NCI-H1092 treated with DMSO at 0.1 percent for 48 hours (cell line): ENCODE measurements at regions not wholly inside any gene's neighbourhood (a gene's known extent, or its start where the extent isn't known, plus 50 kb on each side); places are given as distances from the start of the nearest gene placed in this dataset.
"Not testable (repeated sequence)": the region's sequence is repeated elsewhere in the genome, so short reads cannot be mapped to it uniquely, and the experiment has no call there.

Experiments used
- DNase-seq: peaks from one replicate; lab custom pipeline; 2025; lab: John Stamatoyannopoulos, UW

DNA sequence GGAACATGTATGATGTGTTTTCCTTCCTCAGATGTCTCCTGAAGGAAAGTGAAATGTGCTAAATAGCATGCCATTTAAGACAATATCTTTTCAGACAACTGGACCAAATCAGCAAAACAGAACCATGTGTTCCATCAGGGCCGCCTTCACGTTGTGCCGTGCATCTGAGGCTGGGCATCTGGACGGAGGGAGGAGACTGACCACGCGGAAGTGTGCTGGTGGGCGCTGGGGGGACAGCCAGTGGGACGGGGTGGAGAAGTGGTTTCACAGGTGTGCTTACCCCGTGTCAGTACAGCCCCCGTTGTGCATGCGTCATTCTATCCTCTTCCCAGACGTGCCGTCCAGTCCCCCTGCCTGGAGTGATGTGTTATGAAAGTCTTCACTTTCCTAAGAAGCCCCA is 342.1 kb upstream of the FAT1 start:
- DNase-seq = no peak

DNA sequence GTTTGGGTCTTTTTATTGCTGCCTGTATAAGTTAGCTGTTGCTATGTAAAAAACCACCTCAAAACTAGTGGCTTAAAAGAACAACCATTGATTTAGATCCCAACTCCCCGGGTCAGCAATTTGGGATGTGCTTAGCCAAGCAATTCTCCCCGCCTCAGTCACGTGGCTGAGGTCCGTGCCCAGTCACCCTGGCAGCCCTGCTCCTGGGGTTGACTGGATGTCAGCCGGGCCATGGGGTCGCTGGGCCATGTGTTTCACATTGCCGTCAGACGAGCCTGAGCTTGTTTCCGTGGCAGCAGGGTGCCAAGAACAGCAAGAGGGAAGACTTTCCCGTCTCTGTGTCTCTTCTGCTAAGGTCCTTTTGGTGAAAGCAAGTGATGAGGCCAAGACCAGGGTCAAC is 345.7 kb upstream of the FAT1 start:
- DNase-seq = no peak

GRCh38 chr4:187070158-187070557 is 346.5 kb upstream of the FAT1 start:
- no peak for DNase-seq

GRCh38 chr4:187070740-187071139 is 347.1 kb upstream of the FAT1 start:
- DNase-seq = no peak

GRCh38 chr4:187071946-187072600 is 348.4 kb upstream of the FAT1 start:
- no peak for DNase-seq

GRCh38 chr4:187073820-187074219 is 350.2 kb upstream of the FAT1 start:
- DNase-seq = no peak

DNA sequence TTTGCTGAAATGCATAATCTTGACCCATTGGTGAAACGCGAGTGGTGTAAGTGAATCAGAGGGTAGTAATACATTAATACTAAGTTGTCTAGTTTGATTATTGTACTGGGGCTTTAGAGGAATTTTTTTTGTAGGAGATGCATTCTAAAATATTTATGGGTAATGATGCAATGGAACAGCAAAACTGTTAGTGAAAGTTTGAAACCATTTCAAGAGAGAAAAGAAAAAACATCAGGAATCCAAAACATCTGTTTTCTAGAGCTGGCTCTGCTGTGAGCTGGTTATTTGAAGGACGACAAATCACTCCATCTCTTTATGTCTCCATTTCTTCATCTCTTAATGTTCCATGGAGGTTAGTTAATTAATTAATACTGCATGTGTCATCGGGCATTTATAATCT is 351.9 kb upstream of the FAT1 start:
- DNase-seq = no peak

GRCh38 chr4:187077744-187078401 is 354.2 kb upstream of the FAT1 start:
- DNase-seq = no peak

GRCh38 chr4:187084701-187085100 is 361.0 kb upstream of the FAT1 start:
- no peak for DNase-seq

DNA sequence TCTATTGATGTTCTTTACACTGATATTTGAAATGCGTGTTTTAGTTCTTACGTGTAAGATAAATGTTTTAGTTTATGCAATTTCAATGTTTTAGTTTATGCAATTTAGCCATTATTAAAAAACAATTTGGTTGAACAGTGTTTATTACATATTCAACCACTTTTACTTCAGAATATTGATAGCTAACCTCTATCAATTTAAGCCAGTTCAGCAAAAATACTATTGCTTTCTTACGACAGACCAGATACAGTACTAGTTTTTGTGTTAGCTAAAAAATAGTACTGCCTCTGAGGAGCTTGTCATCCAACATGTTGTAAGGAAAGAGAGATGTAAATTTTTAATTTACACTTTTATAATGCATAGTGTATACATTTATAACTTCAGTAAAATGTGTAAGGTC is 361.7 kb upstream of the FAT1 start:
- DNase-seq = no peak

DNA sequence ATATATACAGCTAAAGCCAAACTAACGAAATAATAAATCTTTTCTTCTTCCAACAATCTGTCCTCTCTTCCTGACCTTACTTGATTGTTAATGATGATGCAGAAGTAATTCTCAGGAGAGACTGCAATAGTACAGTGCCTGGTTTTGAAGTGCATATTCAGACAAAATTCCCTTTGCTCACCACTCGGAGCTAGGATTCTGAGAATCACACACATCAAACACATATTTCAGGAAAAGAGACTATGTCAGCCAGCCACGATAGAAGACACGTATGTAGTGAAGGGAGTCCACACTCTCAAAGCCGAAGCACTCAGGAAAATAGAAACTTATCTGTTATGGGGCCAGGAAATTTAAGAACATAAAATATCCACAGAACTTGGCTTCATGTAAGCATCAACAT is 362.5 kb upstream of the FAT1 start:
- no peak for DNase-seq

DNA sequence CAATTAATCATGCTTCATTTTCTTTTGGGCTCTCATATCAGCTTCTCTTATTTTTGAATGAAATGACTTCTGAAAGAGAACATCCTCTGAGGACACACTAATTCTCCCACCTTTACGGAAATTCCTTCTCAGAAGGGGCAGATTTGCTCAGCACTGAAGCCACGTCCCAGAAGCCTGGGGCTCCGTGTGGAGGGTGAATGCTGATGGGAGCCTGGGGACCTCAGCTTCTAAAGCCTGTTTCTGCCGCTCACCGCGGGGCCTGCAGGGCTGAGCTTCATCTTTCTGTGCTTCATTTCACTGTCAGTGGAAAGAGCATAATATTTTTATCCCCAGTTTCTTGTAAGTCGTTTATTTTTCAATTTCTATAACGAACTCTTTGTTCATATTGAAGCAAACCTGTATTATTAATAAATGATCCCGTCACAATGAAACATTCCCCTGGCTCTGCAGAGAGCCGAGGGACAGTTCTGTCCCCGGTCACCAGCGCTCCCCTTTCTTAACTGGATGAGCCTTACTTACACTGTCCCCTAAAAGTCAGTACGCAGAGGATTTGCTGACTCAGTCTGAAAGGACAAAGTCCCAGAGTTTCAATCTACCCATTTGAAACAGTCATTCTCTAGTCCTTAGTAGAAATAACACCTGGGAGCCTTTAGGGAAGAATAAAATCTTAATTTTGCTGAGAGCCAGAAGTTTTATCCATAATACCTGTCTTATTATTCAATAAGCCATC is 364.6 kb upstream of the FAT1 start:
- DNase-seq = no peak

- no peak for DNase-seq
Measured at GRCh38 chr4:187090401-187090800, 366.7 kb upstream of the FAT1 start.

DNA sequence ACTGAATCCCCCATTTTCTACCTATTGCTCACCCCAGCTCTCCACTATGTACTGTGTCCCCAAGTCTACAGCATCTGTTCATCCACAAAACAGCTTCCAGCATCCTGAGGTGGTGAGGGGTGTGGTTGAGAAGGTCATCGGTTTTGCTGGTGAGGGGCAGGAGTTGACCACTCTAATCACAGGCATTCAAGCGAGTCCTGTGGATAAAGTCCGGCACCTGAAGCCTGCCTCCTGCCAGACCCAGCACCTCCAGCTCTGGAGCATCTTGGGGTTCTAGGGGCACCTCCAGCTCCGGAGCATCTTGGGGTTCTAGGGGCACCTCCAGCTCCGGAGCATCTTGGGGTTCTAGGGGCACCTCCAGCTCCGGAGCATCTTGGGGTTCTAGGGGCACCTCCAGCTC is 367.2 kb upstream of the FAT1 start:
- DNase-seq = not testable (repeated sequence)

GRCh38 chr4:187094144-187094543 is 370.5 kb upstream of the FAT1 start:
- DNase-seq = no peak

DNA sequence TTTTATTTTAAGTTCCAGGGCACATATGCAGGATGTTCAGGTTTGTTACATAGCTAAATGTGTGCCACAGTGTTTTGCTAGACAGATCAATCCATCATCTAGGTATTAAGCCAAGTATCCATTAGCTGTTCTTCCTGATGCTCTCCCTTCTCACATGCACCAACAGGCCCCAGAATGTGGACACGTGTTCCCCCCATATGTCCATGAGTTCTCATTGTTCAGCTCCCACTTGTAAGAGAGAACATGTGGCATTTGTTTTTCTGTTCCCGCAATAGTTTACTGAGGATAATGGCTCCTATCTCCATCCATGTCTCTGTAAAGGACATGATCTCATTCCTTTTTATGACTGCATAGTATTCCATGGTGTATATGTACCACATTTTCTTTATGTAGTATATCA is 374.8 kb upstream of the FAT1 start:
- DNase-seq = no peak

DNA sequence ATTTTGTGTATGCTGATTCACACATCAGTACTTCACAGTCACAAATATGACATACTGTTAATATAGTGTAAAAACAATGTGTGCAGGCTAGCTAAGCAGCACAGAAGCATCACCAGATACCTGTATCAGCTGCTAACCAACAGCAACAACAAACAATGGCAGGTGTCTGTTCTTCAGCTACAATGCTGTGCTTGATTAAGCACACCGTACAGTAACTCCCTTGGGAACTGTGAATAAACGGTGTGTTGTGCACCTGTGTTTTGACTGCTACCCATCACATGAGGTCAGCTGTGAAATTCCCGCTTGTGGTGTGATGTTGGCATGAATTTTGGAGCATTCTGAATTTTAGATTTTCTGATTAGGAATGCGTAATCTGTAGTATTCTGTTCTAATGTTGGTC is 379.7 kb upstream of the FAT1 start:
- peak; percentile 50 for DNase-seq

DNA sequence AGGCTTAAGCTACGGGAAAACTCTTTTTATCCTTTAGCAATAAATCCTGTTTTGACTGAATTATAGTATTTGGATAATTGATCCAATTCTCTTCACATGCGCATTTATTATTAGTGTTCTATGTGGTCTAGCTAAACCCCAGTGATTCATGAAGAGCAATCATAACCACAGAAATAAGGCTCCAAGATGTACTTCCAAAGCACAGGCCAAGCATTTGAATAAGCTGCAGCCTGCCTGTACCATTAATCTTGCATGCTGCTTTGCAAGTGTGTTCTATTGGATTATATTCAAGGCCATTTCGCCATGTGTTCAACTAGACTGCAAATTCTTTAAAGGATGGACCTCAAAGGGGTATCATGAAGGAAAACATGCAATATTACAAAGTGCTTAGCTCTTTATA is 385.2 kb upstream of the FAT1 start:
- DNase-seq = no peak

GRCh38 chr4:187109636-187110035 is 386.0 kb upstream of the FAT1 start:
- DNase-seq = no peak

DNA sequence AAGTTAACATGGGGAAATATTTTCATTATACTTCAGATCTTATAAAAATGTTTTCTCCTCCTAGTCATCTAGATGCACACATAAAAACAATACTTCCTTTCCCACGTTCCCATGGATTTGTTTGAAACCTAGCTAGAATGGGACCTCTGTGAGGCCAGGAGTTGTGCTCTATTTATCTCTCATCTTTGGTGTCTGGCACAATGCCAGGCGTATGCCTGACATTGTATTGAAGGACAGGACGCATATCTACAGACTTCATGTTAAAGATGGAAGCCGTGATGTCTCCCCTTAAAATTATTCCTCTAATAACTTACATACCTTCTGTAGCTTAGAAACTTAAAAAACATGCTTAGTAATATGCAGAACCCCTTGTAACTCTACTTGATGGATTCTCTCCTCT is 394.5 kb upstream of the FAT1 start:
- DNase-seq = no peak

- no peak for DNase-seq
Measured at GRCh38 chr4:187118602-187119120, 395.0 kb upstream of the FAT1 start.

- DNase-seq = peak; percentile 46
Measured at GRCh38 chr4:187124331-187124730, 400.7 kb upstream of the FAT1 start.

DNA sequence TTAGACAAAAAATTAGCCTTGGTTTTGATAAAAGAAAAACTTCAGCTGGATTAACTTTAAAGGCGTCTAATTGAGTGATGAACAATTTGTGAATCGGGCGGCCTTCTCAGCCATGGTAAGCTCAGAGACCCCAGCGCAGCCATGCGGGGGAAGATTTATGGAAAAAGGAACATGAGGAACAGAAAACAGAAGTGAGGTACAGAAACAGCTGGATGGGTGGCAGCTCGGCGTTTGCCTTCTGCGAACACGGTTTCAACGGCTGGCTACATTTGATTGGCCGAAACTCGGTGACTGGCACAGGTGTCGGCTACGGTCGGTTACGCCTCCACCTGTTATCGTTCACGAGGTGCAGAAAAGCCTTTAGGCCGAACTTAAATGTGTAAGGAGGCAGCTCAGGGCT is 401.4 kb upstream of the FAT1 start:
- DNase-seq = no peak
